Liver (tissue), 3 donors: ENCODE measurements at regions not wholly inside any gene's neighbourhood (a gene's known extent, or its start where the extent isn't known, plus 50 kb on each side); places are given as distances from the start of the nearest gene placed in this dataset.

Source experiments
- ATF3 ChIP-seq: IDR thresholded peaks from 2 replicates; pipeline ENCODE4 v1.6.1; 2016; ENCODE audit warnings: antibody characterized with exemption
- EGR1 ChIP-seq, 2 donors: IDR thresholded peaks; 2 replicates each; pipeline ENCODE4 v1.6.1; 2016 to 2018; ENCODE audit warnings: antibody characterized with exemption in 2 of 2, low read depth in 2 of 2
- HNF4G ChIP-seq: IDR thresholded peaks from 2 replicates; pipeline ENCODE4 v1.6.1; 2016; ENCODE audit warnings: antibody characterized with exemption
- JUND ChIP-seq, 2 donors: IDR thresholded peaks; 2 replicates each; pipeline ENCODE4 v1.6.1; 2016; ENCODE audit warnings: antibody characterized with exemption in 2 of 2
- NR2F2 ChIP-seq: IDR thresholded peaks from 2 replicates; pipeline ENCODE4 v1.6.1; 2016; ENCODE audit warnings: antibody characterized with exemption
- RAD21 ChIP-seq, 2 donors: IDR thresholded peaks; 2 replicates each; pipeline ENCODE4 v1.6.1; 2016; ENCODE audit warnings: antibody characterized with exemption in 2 of 2, mild to moderate bottlenecking in 2 of 2
- RXRA ChIP-seq, 2 donors: IDR thresholded peaks; 2 replicates each; pipeline ENCODE4 v1.6.1; 2017 to 2018; ENCODE audit warnings: antibody characterized with exemption in 2 of 2, mild to moderate bottlenecking in 1 of 2
- SP1 ChIP-seq: IDR thresholded peaks from 2 replicates; pipeline ENCODE4 v1.6.1; 2018; ENCODE audit warnings: antibody characterized with exemption, mild to moderate bottlenecking
- TAF1 ChIP-seq: conservative IDR thresholded peaks from 2 replicates; pipeline ENCODE4 v1.6.1; 2016; ENCODE audit warnings: antibody characterized with exemption, mild to moderate bottlenecking
- YY1 ChIP-seq: IDR thresholded peaks from 2 replicates; pipeline ENCODE4 v1.6.1; 2016; ENCODE audit warnings: antibody characterized with exemption, mild to moderate bottlenecking
- ZBTB33 ChIP-seq: IDR thresholded peaks from 2 replicates; pipeline ENCODE4 v1.6.1; 2016; ENCODE audit warnings: antibody characterized with exemption
- TF ChIP-seq, protein P1 (sequence below): fragments of 150-350 bp; IDR thresholded peaks from 2 replicates; pipeline ENCODE4 v1.5.1; 2017; ENCODE audit warnings: improper control_type of control experiment, low read depth, low read length; ENCODE audit not compliant: missing input control
- TF ChIP-seq, protein P2 (sequence below): IDR thresholded peaks from 2 replicates; pipeline ENCODE4 v1.6.1; 2016; ENCODE audit warnings: antibody characterized with exemption, mild to moderate bottlenecking
- TF ChIP-seq, protein P3 (sequence below): IDR thresholded peaks from 2 replicates; pipeline ENCODE4 v1.6.1; 2016; ENCODE audit warnings: antibody characterized with exemption
- donor health status: healthy.
- donor health status: healthy.

DNA sequence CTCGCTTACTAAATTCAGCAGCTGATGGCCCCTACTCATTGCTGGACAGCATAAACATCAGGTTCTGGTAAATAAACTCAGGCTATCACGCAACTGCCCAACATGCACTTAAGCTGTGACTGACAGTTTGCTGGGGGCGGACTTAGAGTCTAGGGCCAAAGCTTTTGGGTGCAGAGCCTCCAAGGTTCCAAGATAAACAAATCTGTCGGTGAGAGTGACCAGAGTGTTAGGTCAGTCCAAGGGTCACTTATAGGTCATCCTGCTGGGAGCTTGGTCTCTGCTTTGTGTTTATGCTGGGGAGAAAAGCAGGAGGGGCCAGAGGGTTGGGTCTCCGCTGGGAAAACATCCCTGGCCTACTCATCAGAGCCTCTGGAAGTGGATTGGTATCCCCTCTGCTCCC is 188.6 kb upstream of the GATA6 start:
- TF ChIP-seq, protein P1, sequence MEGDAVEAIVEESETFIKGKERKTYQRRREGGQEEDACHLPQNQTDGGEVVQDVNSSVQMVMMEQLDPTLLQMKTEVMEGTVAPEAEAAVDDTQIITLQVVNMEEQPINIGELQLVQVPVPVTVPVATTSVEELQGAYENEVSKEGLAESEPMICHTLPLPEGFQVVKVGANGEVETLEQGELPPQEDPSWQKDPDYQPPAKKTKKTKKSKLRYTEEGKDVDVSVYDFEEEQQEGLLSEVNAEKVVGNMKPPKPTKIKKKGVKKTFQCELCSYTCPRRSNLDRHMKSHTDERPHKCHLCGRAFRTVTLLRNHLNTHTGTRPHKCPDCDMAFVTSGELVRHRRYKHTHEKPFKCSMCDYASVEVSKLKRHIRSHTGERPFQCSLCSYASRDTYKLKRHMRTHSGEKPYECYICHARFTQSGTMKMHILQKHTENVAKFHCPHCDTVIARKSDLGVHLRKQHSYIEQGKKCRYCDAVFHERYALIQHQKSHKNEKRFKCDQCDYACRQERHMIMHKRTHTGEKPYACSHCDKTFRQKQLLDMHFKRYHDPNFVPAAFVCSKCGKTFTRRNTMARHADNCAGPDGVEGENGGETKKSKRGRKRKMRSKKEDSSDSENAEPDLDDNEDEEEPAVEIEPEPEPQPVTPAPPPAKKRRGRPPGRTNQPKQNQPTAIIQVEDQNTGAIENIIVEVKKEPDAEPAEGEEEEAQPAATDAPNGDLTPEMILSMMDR, result no peak
- peak; percentile 95 for TF ChIP-seq SP1
- TF ChIP-seq, protein P2, sequence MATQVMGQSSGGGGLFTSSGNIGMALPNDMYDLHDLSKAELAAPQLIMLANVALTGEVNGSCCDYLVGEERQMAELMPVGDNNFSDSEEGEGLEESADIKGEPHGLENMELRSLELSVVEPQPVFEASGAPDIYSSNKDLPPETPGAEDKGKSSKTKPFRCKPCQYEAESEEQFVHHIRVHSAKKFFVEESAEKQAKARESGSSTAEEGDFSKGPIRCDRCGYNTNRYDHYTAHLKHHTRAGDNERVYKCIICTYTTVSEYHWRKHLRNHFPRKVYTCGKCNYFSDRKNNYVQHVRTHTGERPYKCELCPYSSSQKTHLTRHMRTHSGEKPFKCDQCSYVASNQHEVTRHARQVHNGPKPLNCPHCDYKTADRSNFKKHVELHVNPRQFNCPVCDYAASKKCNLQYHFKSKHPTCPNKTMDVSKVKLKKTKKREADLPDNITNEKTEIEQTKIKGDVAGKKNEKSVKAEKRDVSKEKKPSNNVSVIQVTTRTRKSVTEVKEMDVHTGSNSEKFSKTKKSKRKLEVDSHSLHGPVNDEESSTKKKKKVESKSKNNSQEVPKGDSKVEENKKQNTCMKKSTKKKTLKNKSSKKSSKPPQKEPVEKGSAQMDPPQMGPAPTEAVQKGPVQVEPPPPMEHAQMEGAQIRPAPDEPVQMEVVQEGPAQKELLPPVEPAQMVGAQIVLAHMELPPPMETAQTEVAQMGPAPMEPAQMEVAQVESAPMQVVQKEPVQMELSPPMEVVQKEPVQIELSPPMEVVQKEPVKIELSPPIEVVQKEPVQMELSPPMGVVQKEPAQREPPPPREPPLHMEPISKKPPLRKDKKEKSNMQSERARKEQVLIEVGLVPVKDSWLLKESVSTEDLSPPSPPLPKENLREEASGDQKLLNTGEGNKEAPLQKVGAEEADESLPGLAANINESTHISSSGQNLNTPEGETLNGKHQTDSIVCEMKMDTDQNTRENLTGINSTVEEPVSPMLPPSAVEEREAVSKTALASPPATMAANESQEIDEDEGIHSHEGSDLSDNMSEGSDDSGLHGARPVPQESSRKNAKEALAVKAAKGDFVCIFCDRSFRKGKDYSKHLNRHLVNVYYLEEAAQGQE, result peak; percentile 96
- peak; percentile 56 to 71 for TF ChIP-seq RAD21 (IDR thresholded peaks at IDR 0.05)
- TF ChIP-seq, protein P3, sequence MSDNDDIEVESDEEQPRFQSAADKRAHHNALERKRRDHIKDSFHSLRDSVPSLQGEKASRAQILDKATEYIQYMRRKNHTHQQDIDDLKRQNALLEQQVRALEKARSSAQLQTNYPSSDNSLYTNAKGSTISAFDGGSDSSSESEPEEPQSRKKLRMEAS, result peak; percentile 86
- peak; percentile 61 to 86 for TF ChIP-seq EGR1 (IDR thresholded peaks at IDR 0.05; ENCODE audit: low read depth in 2 of 2)
- TF ChIP-seq ZBTB33, result peak; percentile 86
- TF ChIP-seq TAF1, result no peak
- peak; percentile 76 to 91 for TF ChIP-seq JUND (IDR thresholded peaks at IDR 0.05)
- peak; percentile 60 for TF ChIP-seq YY1
- TF ChIP-seq HNF4G, result peak; percentile 94
- TF ChIP-seq ATF3, result peak; percentile 78
- peak; percentile 93 for TF ChIP-seq NR2F2
- TF ChIP-seq RXRA (IDR thresholded peaks at IDR 0.05), result peak; percentile 97 to 99
